B cell (primary cell): ENCODE measurements at regions not wholly inside any gene's neighbourhood (a gene's known extent, or its start where the extent isn't known, plus 50 kb on each side); places are given as distances from the start of the nearest gene placed in this dataset.

Source experiments
- EZH2 ChIP-seq: IDR thresholded peaks from 2 replicates; pipeline ENCODE4 v1.6.1; 2012; ENCODE audit warnings: borderline replicate concordance, low read depth, mild to moderate bottlenecking, moderate library complexity, low read length; ENCODE audit not compliant: insufficient read depth, poor library complexity, severe bottlenecking
- TF ChIP-seq, protein P1 (sequence below): fragments of 200-600 bp; IDR thresholded peaks from one replicate; pipeline ENCODE4 v1.8.0; 2022; ENCODE audit warnings: antibody characterized with exemption, mild to moderate bottlenecking

GRCh38 chr1:242873661-242874060 is 349.2 kb upstream of the PLD5 start:
- no peak for TF ChIP-seq EZH2
- TF ChIP-seq, protein P1, sequence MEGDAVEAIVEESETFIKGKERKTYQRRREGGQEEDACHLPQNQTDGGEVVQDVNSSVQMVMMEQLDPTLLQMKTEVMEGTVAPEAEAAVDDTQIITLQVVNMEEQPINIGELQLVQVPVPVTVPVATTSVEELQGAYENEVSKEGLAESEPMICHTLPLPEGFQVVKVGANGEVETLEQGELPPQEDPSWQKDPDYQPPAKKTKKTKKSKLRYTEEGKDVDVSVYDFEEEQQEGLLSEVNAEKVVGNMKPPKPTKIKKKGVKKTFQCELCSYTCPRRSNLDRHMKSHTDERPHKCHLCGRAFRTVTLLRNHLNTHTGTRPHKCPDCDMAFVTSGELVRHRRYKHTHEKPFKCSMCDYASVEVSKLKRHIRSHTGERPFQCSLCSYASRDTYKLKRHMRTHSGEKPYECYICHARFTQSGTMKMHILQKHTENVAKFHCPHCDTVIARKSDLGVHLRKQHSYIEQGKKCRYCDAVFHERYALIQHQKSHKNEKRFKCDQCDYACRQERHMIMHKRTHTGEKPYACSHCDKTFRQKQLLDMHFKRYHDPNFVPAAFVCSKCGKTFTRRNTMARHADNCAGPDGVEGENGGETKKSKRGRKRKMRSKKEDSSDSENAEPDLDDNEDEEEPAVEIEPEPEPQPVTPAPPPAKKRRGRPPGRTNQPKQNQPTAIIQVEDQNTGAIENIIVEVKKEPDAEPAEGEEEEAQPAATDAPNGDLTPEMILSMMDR, result no peak
